SJCRH30 (cell line): ENCODE measurements at regions not wholly inside any gene's neighbourhood (a gene's known extent, or its start where the extent isn't known, plus 50 kb on each side); places are given as distances from the start of the nearest gene placed in this dataset.
"Not testable (repeated sequence)": the region's sequence is repeated elsewhere in the genome, so short reads cannot be mapped to it uniquely, and the experiment has no call there.

Experiments used
- DNase-seq, 2 experiments: peaks; one replicate each; pipeline ENCODE4 v3.0.0-alpha.2; 2015 to 2020
- H3K27ac ChIP-seq: fragments of 250-450 bp; sonication (Bioruptor Pico); 2 replicates; pipeline ENCODE4 v1.5.1; 2020; ENCODE audit warnings: mild to moderate bottlenecking, moderate library complexity
- H3K27me3 ChIP-seq: fragments of 250-450 bp; sonication (Bioruptor Pico); 2 replicates; pipeline ENCODE4 v1.5.1; 2020; ENCODE audit warnings: mild to moderate bottlenecking, moderate library complexity
- H3K36me3 ChIP-seq: fragments of 250-450 bp; sonication (Bioruptor Pico); 2 replicates; pipeline ENCODE4 v1.5.1; 2020; ENCODE audit warnings: mild to moderate bottlenecking, moderate library complexity
- H3K4me1 ChIP-seq: fragments of 250-450 bp; sonication (Bioruptor Pico); 2 replicates; pipeline ENCODE4 v1.5.1; 2020; ENCODE audit warnings: mild to moderate bottlenecking, moderate library complexity
- H3K4me3 ChIP-seq: fragments of 250-450 bp; sonication (Bioruptor Pico); 2 replicates; pipeline ENCODE4 v1.5.1; 2020; ENCODE audit warnings: mild to moderate bottlenecking, moderate library complexity
- H3K9me3 ChIP-seq: fragments of 250-450 bp; sonication (Bioruptor Pico); replicated peaks from 2 replicates; pipeline ENCODE4 v1.5.1; 2020; ENCODE audit warnings: mild to moderate bottlenecking, moderate library complexity

- no peaks in the 10 kb centered on the region for H3K9me3 ChIP-seq
Measured at GRCh38 chr11:60592601-60593000, 77.4 kb downstream of the MS4A13 start.

DNA sequence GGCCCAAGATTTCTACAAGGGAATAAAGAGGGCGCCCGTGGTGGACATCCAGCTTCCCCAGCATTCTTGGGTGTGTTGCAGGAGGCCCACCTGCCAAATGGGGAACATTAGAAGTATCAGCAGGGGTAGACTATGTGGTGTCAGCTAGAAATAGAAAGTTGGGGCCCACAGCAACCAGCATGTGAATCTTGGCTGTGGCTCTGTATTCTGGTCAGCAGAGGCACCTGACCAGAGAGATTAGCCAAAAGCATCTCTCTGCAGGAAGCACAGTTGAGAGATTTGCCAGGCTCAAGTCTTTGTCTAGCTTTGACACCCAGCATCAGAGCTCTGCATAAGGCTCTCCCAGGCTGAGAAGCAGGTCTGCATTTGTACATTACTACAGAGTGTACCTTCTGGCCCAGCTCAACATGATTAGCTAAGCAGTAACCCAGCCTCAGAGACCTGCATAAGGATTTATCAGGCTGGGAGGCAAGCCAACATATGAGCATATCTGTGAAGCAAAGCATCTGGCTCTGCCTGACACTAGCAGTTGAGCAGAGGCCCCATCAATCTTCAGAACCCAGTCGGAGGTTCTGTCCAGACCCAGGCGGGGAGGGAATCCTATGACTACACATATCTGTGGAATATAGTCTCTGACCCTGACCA, 79.9 kb downstream of the MS4A13 start:
- H3K27ac ChIP-seq = no peak overlapping the region
- DNase-seq = no peak
- no peak overlapping the region for H3K4me3 ChIP-seq
- no peaks in the 10 kb centered on the region for H3K4me1 ChIP-seq
- H3K27me3 ChIP-seq = no peaks in the 10 kb centered on the region
- H3K36me3 ChIP-seq = no peaks in the 10 kb centered on the region
- H3K9me3 ChIP-seq = no peaks in the 10 kb centered on the region

More at GRCh38 chr11:60592601-60593000, 77.4 kb downstream of the MS4A13 start:
- no peaks in the 10 kb centered on the region for H3K27me3 ChIP-seq
- DNase-seq = no peak
- no peak overlapping the region for H3K27ac ChIP-seq
- H3K36me3 ChIP-seq = no peaks in the 10 kb centered on the region
- H3K4me1 ChIP-seq = no peaks in the 10 kb centered on the region
- H3K4me3 ChIP-seq = no peak overlapping the region

DNA sequence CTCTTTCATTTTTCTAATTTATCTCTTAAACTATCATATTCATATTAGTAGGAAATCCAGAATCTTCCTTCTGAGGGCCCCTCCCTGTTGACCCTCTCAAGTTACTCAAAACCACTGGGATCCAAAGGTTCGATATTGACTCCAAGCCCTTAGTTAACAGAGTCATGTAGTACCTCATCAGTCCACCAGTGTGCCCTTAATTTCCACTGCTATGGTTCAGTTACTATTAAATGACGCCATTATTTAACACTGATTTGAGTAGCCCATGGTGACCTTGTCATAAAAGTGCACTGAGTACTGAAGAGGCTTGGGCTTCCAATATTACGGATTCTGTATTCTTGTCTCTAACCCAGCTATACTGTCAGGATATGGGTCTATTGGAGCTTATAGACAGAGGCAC, 91.9 kb upstream of the MS4A8 start:
- Histone ChIP-seq H3K27me3 (no peaks in the 10 kb centered on the region), H3K36me3 (no peaks in the 10 kb centered on the region), H3K27ac (no peak overlapping the region), H3K9me3 (no peaks in the 10 kb centered on the region), H3K4me3 (no peak overlapping the region), H3K4me1 (no peaks in the 10 kb centered on the region)
- DNase-seq = no peak

DNA sequence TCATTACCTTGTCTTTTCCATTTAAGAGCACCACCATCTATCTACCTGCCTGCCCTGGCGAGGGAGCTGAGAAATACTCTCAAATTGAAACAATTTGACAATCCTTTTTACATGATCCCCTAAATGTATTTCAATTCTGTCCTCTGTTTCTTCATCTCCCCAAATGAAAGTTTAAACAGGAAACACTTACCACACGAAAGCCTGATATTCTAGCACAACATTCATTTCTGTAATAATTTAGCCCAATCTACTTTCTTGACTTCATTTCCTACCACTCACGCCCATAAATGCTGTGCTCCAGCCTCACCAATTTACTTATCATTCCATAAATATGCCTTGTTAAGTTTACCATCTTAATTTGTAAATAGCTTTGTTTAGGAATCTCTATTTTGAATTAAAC, 89.8 kb upstream of the MS4A8 start:
- H3K27ac ChIP-seq = no peak overlapping the region
- H3K4me1 ChIP-seq = no peaks in the 10 kb centered on the region
- no peaks in the 10 kb centered on the region for H3K27me3 ChIP-seq
- H3K4me3 ChIP-seq = no peak overlapping the region
- no peaks in the 10 kb centered on the region for H3K9me3 ChIP-seq
- H3K36me3 ChIP-seq = no peaks in the 10 kb centered on the region
- DNase-seq = no peak

- Histone ChIP-seq H3K27me3 (no peaks in the 10 kb centered on the region), H3K9me3 (no peaks in the 10 kb centered on the region), H3K36me3 (no peaks in the 10 kb centered on the region), H3K4me3 (no peak overlapping the region), H3K4me1 (no peaks in the 10 kb centered on the region), H3K27ac (no peak overlapping the region)
- no peak for DNase-seq
Measured at GRCh38 chr11:60610702-60611101, 88.7 kb upstream of the MS4A8 start.

DNA sequence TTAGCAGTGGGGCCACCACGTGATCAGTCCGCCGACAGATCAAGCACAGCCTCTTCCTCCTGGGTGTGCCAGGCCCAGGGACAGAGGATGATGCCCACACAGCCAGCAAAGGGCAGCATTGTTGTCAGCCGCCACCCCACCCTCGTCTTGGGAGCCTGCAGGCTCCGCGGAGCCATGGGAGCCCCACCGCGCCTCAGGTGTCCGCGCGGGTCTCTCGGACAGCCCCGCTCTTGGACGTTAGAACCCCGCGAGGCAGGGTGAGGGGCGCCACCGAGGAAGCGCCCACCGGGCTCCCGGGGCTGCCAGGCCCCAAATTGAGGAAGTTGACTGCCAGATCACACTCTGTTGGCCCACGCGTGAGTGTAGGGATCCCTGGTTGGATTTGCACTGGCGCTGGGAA, 83.9 kb upstream of the MS4A8 start:
- Histone ChIP-seq H3K27ac (no peak overlapping the region), H3K4me3 (no peak overlapping the region), H3K27me3 (no peaks in the 10 kb centered on the region), H3K36me3 (no peaks in the 10 kb centered on the region), H3K9me3 (no peaks in the 10 kb centered on the region), H3K4me1 (no peaks in the 10 kb centered on the region)
- DNase-seq = no peak

DNA sequence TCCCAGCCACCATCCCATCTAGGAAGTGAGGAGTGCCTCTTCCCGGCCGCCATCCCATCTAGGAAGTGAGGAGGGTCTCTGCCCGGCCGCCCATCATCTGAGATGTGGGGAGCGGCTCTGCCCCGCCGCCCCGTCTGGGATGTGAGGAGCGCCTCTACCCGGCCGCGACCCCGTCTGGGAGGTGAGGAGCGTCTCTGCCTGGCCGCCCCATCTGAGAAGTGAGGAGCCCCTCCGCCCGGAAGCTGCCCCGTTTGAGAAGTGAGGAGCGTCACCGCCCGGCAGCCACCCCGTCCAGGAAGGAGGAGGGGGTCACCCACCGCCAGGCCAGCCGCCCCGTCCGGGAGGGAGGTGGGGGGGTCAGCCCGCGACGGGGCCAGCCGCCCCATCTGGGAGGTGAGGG, 77.5 kb upstream of the MS4A8 start:
- DNase-seq, H3K4me3 ChIP-seq, H3K9me3 ChIP-seq: not testable (repeated sequence)

DNA sequence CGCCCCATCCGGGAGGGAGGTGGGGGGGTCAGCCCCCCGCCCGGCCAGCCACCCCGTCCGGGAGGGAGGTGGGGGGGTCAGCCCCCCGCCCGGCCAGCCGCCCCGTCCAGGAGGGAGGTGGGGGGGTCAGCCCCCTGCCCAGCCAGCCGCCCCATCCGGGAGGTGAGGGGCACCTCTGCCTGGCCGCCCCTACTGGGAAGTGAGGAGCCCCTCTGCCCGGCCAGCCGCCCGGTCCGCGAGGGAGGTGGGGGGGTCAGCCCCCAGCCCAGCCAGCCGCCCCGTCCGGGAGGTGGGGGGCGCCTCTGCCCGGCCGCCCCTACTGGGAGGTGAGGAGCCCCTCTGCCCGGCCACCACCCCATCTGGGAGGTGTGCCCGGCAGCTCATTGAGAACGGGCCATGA, 76.6 kb upstream of the MS4A8 start:
- H3K27ac ChIP-seq, H3K4me1 ChIP-seq, H3K27me3 ChIP-seq, H3K4me3 ChIP-seq, DNase-seq, H3K9me3 ChIP-seq, H3K36me3 ChIP-seq: not testable (repeated sequence)

More for the DNA sequence above, 77.5 kb upstream of the MS4A8 start:
- H3K36me3 ChIP-seq, H3K4me1 ChIP-seq, H3K27ac ChIP-seq, H3K27me3 ChIP-seq: not testable (repeated sequence)

DNA sequence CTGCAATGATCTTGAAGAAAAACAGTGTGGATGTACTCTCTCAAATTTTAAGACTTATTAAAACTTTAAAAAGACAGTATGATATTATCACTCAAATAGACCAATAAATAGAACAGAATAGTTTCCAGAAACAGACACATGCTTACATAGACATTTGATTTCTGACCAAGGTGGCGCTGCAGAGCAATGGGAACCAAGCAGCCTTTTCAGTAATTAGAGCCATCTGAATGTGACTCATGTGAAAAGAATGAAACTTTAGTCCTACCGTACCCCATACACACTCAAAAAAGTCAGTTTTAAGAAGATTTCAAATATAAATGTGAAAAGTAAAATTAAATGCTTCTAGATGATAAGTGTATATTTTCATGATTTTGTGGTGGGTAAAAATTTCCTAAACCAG, 74.2 kb upstream of the MS4A8 start:
- H3K9me3 ChIP-seq = no peaks in the 10 kb centered on the region
- no peak overlapping the region for H3K27ac ChIP-seq
- DNase-seq = peak; percentile 33 to 51
- no peaks in the 10 kb centered on the region for H3K27me3 ChIP-seq
- H3K4me1 ChIP-seq = no peaks in the 10 kb centered on the region
- no peak overlapping the region for H3K4me3 ChIP-seq
- no peaks in the 10 kb centered on the region for H3K36me3 ChIP-seq

DNA sequence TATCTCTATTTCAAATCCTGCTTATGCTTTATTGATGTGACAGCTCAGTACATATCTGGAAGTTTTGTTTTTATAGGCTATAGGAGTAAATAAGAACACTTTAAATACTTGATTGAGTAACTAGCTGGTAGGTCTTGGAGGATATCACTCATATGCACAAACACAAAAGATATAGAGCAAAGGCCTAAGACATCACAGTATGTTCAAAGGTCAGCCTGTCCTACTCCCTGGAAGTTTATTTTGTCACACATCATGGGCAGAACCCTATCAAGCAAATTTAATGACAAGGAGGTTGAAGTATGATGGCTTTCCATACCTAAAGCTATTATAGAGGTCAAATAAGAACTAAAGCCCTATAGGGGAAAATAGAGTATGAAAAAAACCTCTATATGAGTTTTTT, 70.0 kb upstream of the MS4A8 start:
- H3K36me3 ChIP-seq = no peaks in the 10 kb centered on the region
- H3K27ac ChIP-seq = no peak overlapping the region
- no peak for DNase-seq
- no peaks in the 10 kb centered on the region for H3K9me3 ChIP-seq
- no peaks in the 10 kb centered on the region for H3K4me1 ChIP-seq
- no peaks in the 10 kb centered on the region for H3K27me3 ChIP-seq
- no peak overlapping the region for H3K4me3 ChIP-seq

DNA sequence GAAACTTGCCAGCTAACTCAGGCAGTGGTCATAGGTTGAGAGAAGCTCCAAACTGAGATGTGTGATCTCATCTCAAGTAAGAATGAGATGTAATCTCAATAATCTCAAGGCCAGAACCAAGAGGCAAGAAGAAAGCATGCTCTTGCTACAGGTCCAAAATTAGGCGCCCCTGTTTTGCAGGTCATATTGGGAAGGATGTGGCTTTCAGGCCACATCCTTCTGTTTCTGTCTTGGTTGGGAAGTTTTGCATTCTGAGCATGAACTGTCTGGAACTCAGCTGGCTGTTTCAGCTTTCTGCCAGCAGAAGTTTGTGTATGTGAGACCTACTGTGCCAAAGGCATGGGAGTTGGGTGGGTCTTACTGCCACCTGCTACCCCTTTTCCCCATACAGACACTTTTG, 67.5 kb upstream of the MS4A8 start:
- Histone ChIP-seq H3K4me3 (no peak overlapping the region), H3K36me3 (no peaks in the 10 kb centered on the region), H3K27ac (no peak overlapping the region), H3K4me1 (no peaks in the 10 kb centered on the region), H3K9me3 (no peaks in the 10 kb centered on the region), H3K27me3 (no peaks in the 10 kb centered on the region)
- no peak for DNase-seq

- Histone ChIP-seq H3K27me3 (no peaks in the 10 kb centered on the region), H3K9me3 (no peaks in the 10 kb centered on the region), H3K4me1 (no peaks in the 10 kb centered on the region), H3K36me3 (no peaks in the 10 kb centered on the region), H3K27ac (no peak overlapping the region), H3K4me3 (no peak overlapping the region)
- no peak for DNase-seq
Measured at GRCh38 chr11:60633645-60634044, 65.8 kb upstream of the MS4A8 start.

- Histone ChIP-seq H3K4me1 (no peaks in the 10 kb centered on the region), H3K4me3 (no peak overlapping the region), H3K27me3 (no peaks in the 10 kb centered on the region), H3K9me3 (no peaks in the 10 kb centered on the region), H3K27ac (no peak overlapping the region), H3K36me3 (no peaks in the 10 kb centered on the region)
- peak; percentile 7 to 30 for DNase-seq
Measured at GRCh38 chr11:60634126-60634525, 65.3 kb upstream of the MS4A8 start.

DNA sequence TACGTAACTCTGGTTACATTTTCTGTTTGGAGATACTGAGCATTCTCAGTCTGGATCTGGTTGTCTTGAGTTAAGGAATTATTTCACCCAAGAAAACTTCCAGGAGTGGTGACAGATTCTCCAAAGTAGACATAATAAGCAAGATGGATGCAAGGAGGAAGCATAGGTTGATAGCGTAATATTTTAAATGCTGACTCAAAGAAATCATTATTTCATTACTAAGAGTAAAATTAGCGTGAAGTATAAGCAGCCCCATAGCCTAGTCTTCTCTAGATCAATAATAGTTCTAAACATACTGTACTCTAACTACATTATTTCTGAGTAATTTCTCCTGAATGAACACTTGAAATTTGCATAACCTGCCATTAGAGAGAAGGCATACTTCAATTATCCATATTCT, 57.5 kb upstream of the MS4A8 start:
- Histone ChIP-seq H3K27ac (no peak overlapping the region), H3K4me1 (no peaks in the 10 kb centered on the region), H3K9me3 (no peaks in the 10 kb centered on the region), H3K27me3 (no peaks in the 10 kb centered on the region), H3K4me3 (no peak overlapping the region), H3K36me3 (no peaks in the 10 kb centered on the region)
- DNase-seq = no peak

- Histone ChIP-seq H3K4me1 (no peaks in the 10 kb centered on the region), H3K9me3 (no peaks in the 10 kb centered on the region), H3K27ac (no peak overlapping the region), H3K4me3 (no peak overlapping the region), H3K36me3 (no peaks in the 10 kb centered on the region), H3K27me3 (no peaks in the 10 kb centered on the region)
- DNase-seq = no peak
Measured at GRCh38 chr11:60647087-60647486, 52.3 kb upstream of the MS4A8 start.
